ENCODE measurements at regions not wholly inside any gene's neighbourhood (a gene's known extent, or its start where the extent isn't known, plus 50 kb on each side); places are given as distances from the start of the nearest gene placed in this dataset.

GRCh38 chr4:125522588-125522987 lies 207.8 kb downstream of the FAT4 start:
- TF ChIP-seq CTCF (IDR thresholded peaks at IDR 0.05), result no peak
- TF ChIP-seq EZH2 (IDR thresholded peaks at IDR 0.05; ENCODE audit: borderline replicate concordance, insufficient read depth, low read depth, low read length, poor library complexity, severe bottlenecking), result no peak

All from B cell (primary cell).